Uterus (tissue), 2 donors: ENCODE measurements at regions not wholly inside any gene's neighbourhood (a gene's known extent, or its start where the extent isn't known, plus 50 kb on each side); places are given as distances from the start of the nearest gene placed in this dataset.

Source experiments
- POLR2A ChIP-seq, 2 donors: fragments of 450-650 bp; IDR thresholded peaks; one replicate each; pipeline ENCODE4 v1.6.1; 2016; ENCODE audit warnings: antibody characterized with exemption in 2 of 2, mild to moderate bottlenecking in 1 of 2, moderate library complexity in 1 of 2
- TF ChIP-seq, protein P1 (sequence below), 4 experiments: fragments of 200-600 bp in 2 of 4; fragments of 450-650 bp in 2 of 4; sonication (generic) in 2 of 4; IDR thresholded peaks; one replicate each; pipeline ENCODE4 v1.5.1; 2016 to 2019; ENCODE audit warnings: antibody characterized with exemption in 4 of 4, mild to moderate bottlenecking in 2 of 4, moderate library complexity in 1 of 4

GRCh38 chr5:128708841-128709240 is 170.8 kb upstream of the FBN2 start:
- TF ChIP-seq, protein P1, sequence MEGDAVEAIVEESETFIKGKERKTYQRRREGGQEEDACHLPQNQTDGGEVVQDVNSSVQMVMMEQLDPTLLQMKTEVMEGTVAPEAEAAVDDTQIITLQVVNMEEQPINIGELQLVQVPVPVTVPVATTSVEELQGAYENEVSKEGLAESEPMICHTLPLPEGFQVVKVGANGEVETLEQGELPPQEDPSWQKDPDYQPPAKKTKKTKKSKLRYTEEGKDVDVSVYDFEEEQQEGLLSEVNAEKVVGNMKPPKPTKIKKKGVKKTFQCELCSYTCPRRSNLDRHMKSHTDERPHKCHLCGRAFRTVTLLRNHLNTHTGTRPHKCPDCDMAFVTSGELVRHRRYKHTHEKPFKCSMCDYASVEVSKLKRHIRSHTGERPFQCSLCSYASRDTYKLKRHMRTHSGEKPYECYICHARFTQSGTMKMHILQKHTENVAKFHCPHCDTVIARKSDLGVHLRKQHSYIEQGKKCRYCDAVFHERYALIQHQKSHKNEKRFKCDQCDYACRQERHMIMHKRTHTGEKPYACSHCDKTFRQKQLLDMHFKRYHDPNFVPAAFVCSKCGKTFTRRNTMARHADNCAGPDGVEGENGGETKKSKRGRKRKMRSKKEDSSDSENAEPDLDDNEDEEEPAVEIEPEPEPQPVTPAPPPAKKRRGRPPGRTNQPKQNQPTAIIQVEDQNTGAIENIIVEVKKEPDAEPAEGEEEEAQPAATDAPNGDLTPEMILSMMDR (IDR thresholded peaks at IDR 0.05): no peak
- no peak for TF ChIP-seq POLR2A (IDR thresholded peaks at IDR 0.05)
